ENCODE measurements at regions not wholly inside any gene's neighbourhood (a gene's known extent, or its start where the extent isn't known, plus 50 kb on each side); places are given as distances from the start of the nearest gene placed in this dataset.

DNA sequence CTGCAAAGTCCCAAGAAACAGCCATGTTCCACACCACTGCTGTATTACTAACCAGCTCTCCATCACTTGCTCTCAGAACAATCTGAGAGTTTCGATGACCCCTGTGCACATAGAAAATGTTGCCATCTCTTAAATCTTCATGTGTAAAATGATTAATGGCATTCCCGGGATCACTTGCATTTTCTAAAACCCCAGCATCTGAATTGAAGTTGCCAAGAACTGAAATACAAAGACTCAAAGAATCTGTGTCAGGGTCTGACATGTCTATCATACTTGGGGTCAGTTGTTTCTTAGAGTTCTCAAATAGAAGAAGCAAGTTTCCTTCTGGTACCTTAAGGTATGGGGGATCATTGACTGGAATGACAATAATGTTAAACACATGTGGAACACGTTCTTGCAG, 115.1 kb downstream of the ESM1 start:
- H3F3A ChIP-seq (ENCODE audit: insufficient read depth, low read length) = no peaks in the 10 kb centered on the region
- no peak overlapping the region for H2AFZ ChIP-seq (ENCODE audit: low read length)
- no peak overlapping the region for H3K9ac ChIP-seq (ENCODE audit: low read length)
- H3K4me2 ChIP-seq (ENCODE audit: low read depth, low read length) = no peak overlapping the region
- H3K36me3 ChIP-seq (replicated peaks; ENCODE audit: insufficient read depth, low read length) = no peaks in the 10 kb centered on the region
- H4K20me1 ChIP-seq (ENCODE audit: insufficient read depth, low read length) = no peaks in the 10 kb centered on the region
- no peaks in the 10 kb centered on the region for H3K9me2 ChIP-seq (replicated peaks; ENCODE audit: insufficient read depth, low read length)
- DNase-seq = no peak
- H3K9me3 ChIP-seq (replicated peaks; ENCODE audit: insufficient read depth, low read length) = no peaks in the 10 kb centered on the region
- TF ChIP-seq EZH2 (optimal IDR thresholded peaks at IDR 0.05; ENCODE audit: low read depth, low read length) = no peak
- TF ChIP-seq EZH2phosphoT487 (IDR thresholded peaks at IDR 0.05; ENCODE audit: low read length) = no peak
- TF ChIP-seq, protein P1, sequence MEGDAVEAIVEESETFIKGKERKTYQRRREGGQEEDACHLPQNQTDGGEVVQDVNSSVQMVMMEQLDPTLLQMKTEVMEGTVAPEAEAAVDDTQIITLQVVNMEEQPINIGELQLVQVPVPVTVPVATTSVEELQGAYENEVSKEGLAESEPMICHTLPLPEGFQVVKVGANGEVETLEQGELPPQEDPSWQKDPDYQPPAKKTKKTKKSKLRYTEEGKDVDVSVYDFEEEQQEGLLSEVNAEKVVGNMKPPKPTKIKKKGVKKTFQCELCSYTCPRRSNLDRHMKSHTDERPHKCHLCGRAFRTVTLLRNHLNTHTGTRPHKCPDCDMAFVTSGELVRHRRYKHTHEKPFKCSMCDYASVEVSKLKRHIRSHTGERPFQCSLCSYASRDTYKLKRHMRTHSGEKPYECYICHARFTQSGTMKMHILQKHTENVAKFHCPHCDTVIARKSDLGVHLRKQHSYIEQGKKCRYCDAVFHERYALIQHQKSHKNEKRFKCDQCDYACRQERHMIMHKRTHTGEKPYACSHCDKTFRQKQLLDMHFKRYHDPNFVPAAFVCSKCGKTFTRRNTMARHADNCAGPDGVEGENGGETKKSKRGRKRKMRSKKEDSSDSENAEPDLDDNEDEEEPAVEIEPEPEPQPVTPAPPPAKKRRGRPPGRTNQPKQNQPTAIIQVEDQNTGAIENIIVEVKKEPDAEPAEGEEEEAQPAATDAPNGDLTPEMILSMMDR (IDR thresholded peaks at IDR 0.05; ENCODE audit: low read length) = no peak
- no peaks in the 10 kb centered on the region for H3K4me1 ChIP-seq (ENCODE audit: low read length)
- no peaks in the 10 kb centered on the region for H3K27me3 ChIP-seq (replicated peaks; ENCODE audit: insufficient read depth, low read length)
- H3K27ac ChIP-seq (ENCODE audit: low read length) = no peak overlapping the region
- no peaks in the 10 kb centered on the region for H3K79me2 ChIP-seq (ENCODE audit: low read length)
- H3K4me3 ChIP-seq (ENCODE audit: low read length) = no peak overlapping the region

- H3K4me3 ChIP-seq (ENCODE audit: low read length) = no peak overlapping the region
- H3K36me3 ChIP-seq (replicated peaks; ENCODE audit: insufficient read depth, low read length) = no peaks in the 10 kb centered on the region
- no peak overlapping the region for H3K4me2 ChIP-seq (ENCODE audit: low read depth, low read length)
- H3K9me2 ChIP-seq (replicated peaks; ENCODE audit: insufficient read depth, low read length) = no peaks in the 10 kb centered on the region
- no peaks in the 10 kb centered on the region for H3K9me3 ChIP-seq (replicated peaks; ENCODE audit: insufficient read depth, low read length)
- no peak for DNase-seq
- H3F3A ChIP-seq (ENCODE audit: insufficient read depth, low read length) = no peaks in the 10 kb centered on the region
- no peaks in the 10 kb centered on the region for H3K27me3 ChIP-seq (replicated peaks; ENCODE audit: insufficient read depth, low read length)
- no peak overlapping the region for H3K9ac ChIP-seq (ENCODE audit: low read length)
- H3K4me1 ChIP-seq (ENCODE audit: low read length) = no peaks in the 10 kb centered on the region
- no peak overlapping the region for H3K27ac ChIP-seq (ENCODE audit: low read length)
- H3K79me2 ChIP-seq (ENCODE audit: low read length) = no peaks in the 10 kb centered on the region
- no peaks in the 10 kb centered on the region for H4K20me1 ChIP-seq (ENCODE audit: insufficient read depth, low read length)
- TF ChIP-seq, protein P1 (IDR thresholded peaks at IDR 0.05; ENCODE audit: low read length) = no peak
- TF ChIP-seq EZH2 (optimal IDR thresholded peaks at IDR 0.05; ENCODE audit: low read depth, low read length) (no peak), EZH2phosphoT487 (IDR thresholded peaks at IDR 0.05; ENCODE audit: low read length) (no peak)
- no peak overlapping the region for H2AFZ ChIP-seq (ENCODE audit: low read length)
These were observed 115.7 kb downstream of the ESM1 start for GRCh38 chr5:54869691-54870090.

GRCh38 chr5:54868511-54869483, 116.6 kb downstream of the ESM1 start:
- H3K4me3 ChIP-seq (ENCODE audit: low read length) = no peak overlapping the region
- no peak overlapping the region for H3K27ac ChIP-seq (ENCODE audit: low read length)
- no peaks in the 10 kb centered on the region for H3K79me2 ChIP-seq (ENCODE audit: low read length)
- TF ChIP-seq EZH2phosphoT487 (IDR thresholded peaks at IDR 0.05; ENCODE audit: low read length) (no peak), EZH2 (optimal IDR thresholded peaks at IDR 0.05; ENCODE audit: low read depth, low read length) (no peak)
- TF ChIP-seq, protein P1 (IDR thresholded peaks at IDR 0.05; ENCODE audit: low read length) = no peak
- H2AFZ ChIP-seq (ENCODE audit: low read length) = no peak overlapping the region
- no peak for DNase-seq
- H3K9me2 ChIP-seq (replicated peaks; ENCODE audit: insufficient read depth, low read length) = no peaks in the 10 kb centered on the region
- H3K4me1 ChIP-seq (ENCODE audit: low read length) = no peaks in the 10 kb centered on the region
- H4K20me1 ChIP-seq (ENCODE audit: insufficient read depth, low read length) = no peaks in the 10 kb centered on the region
- H3K27me3 ChIP-seq (replicated peaks; ENCODE audit: insufficient read depth, low read length) = no peaks in the 10 kb centered on the region
- H3F3A ChIP-seq (ENCODE audit: insufficient read depth, low read length) = no peaks in the 10 kb centered on the region
- no peak overlapping the region for H3K4me2 ChIP-seq (ENCODE audit: low read depth, low read length)
- no peaks in the 10 kb centered on the region for H3K36me3 ChIP-seq (replicated peaks; ENCODE audit: insufficient read depth, low read length)
- H3K9me3 ChIP-seq (replicated peaks; ENCODE audit: insufficient read depth, low read length) = no peaks in the 10 kb centered on the region
- H3K9ac ChIP-seq (ENCODE audit: low read length) = no peak overlapping the region
